ENCODE measurements at regions not wholly inside any gene's neighbourhood (a gene's known extent, or its start where the extent isn't known, plus 50 kb on each side); places are given as distances from the start of the nearest gene placed in this dataset.

DNA sequence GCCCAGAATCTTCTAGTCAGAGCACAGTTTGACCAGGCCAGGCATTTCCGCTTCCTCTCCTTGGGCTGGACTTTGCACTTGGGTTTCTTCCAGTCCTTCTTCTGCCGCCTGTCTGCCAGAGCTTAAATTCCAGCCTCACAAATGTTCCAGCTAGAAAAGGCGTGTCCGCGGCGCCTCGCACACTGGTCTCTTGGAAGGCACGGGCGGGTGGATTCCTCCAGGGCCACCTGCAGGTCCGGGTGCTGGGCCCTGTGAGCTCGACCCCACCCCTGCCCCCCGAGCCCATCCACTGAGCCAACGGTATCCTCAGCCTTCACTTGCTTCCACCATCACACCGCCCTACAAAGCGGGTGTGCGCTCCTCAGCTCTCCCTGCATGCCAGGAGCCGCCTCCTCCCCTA lies 2026.5 kb downstream of the TP53TG3F start:
- no peak overlapping the region for H3K4me3 ChIP-seq (ENCODE audit: low read depth, low read length)
- no peak for DNase-seq (ENCODE audit: low read depth)
- TF ChIP-seq, protein P1, sequence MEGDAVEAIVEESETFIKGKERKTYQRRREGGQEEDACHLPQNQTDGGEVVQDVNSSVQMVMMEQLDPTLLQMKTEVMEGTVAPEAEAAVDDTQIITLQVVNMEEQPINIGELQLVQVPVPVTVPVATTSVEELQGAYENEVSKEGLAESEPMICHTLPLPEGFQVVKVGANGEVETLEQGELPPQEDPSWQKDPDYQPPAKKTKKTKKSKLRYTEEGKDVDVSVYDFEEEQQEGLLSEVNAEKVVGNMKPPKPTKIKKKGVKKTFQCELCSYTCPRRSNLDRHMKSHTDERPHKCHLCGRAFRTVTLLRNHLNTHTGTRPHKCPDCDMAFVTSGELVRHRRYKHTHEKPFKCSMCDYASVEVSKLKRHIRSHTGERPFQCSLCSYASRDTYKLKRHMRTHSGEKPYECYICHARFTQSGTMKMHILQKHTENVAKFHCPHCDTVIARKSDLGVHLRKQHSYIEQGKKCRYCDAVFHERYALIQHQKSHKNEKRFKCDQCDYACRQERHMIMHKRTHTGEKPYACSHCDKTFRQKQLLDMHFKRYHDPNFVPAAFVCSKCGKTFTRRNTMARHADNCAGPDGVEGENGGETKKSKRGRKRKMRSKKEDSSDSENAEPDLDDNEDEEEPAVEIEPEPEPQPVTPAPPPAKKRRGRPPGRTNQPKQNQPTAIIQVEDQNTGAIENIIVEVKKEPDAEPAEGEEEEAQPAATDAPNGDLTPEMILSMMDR (conservative IDR thresholded peaks at IDR 0.05; ENCODE audit: low read depth, low read length), result no peak

DNA sequence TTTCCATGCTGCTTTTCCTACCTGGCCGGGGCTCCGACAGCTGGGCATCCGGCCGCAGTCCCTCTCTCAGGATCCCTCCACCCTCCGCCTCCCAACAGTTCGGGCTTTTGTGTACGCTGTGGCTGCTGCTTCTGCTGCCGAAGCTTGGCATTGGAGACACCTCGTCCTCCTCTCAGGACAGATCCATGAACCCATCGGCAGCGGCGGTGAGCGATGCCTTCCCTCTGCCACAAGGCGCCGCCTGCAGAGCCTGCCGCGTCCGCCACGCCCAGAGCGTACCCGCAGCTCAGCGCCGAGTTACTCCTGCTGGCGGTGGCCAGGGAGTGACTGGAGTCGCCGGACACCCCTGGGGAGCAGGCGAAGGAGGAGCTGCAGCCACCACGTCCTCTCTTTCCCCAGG lies 2032.8 kb downstream of the TP53TG3F start:
- no peak for DNase-seq (ENCODE audit: low read depth)
- TF ChIP-seq, protein P1 (conservative IDR thresholded peaks at IDR 0.05; ENCODE audit: low read depth, low read length), result no peak
- H3K4me3 ChIP-seq (ENCODE audit: low read depth, low read length), result no peak overlapping the region

DNA sequence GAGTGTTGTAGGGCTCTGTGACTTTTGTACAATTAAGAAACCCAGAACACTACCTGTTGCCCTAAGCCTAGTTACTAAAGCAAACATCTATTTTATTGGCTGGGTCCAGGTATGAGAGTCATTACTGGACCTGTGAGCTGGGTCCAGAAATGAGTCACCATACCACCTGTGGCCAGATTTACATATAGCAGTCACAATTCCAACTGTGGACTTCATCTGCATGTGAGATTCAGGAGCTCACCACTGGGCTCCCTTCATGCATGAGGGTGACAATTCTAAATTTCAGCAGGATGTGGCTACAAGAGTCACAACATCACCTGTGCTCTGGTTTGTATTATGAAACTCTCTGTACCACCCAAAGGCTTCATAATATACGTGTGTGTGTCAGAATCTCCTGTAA lies 2038.0 kb downstream of the TP53TG3F start:
- H3K4me3 ChIP-seq (ENCODE audit: low read depth, low read length), result no peak overlapping the region
- DNase-seq (ENCODE audit: low read depth), result no peak
- TF ChIP-seq, protein P1 (conservative IDR thresholded peaks at IDR 0.05; ENCODE audit: low read depth, low read length), result no peak

DNA sequence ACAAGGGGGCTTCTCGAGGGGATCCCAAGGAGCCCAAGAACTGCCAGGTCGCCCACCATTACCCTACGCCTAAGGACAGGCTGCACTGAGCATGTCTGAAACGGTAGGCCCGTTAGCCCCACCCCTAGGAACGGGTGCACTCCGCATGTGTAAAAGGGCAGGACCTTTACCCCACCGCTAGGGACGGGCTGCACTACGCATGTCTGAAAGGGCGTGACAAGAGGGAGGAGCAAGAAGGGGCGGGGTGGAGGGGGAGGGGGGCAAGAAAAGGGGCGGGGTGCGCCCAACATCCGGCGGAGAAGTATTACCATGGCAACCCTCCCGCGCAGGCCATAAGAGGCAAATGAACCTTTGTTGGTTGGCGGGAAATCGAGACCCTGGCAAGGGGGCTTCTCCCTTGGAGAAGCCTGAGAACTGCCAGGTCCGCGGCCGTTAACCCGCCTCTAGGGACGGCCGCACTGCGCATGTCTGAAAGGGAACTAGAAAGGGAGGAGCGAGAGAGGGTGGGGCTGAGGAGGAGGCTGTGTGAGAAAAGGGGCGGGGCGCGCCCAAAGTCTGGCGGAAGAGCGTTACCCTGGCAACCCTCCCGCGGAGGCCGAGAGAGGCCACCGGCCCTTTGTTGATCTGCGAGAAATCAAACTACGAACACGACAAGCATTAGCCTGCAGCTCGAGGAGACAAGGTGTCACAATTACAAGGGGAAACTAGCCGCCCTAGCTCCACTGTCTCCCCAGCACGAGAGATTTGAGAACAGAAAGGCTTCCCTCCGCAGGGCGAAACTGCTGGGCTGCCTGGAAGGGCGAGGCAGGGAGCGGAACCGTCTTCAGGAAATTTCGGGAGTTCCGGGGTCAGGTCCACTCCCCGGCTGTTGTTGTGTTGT lies 2046.8 kb downstream of the TP53TG3F start:
- TF ChIP-seq, protein P1 (conservative IDR thresholded peaks at IDR 0.05; ENCODE audit: low read depth, low read length), result no peak
- no peak for DNase-seq (ENCODE audit: low read depth)
- no peak overlapping the region for H3K4me3 ChIP-seq (ENCODE audit: low read depth, low read length)

DNA sequence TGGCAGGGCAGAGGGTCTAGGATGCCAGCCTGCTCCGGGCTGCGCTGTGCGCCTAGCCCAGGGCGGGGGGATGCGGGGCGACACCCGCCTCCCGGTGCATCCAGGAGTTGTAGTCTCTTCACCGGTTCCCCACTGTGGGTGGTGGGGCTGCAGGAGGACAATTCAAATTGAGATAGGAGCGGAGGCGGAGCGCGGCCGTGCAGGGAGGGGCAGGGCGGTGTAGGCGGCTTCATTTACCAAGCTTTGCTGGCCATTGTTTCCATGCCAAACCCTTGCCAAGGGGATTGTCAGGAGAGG lies 2047.4 kb downstream of the TP53TG3F start:
- no peak for DNase-seq (ENCODE audit: low read depth)
- TF ChIP-seq, protein P1 (conservative IDR thresholded peaks at IDR 0.05; ENCODE audit: low read depth, low read length), result no peak
- H3K4me3 ChIP-seq (ENCODE audit: low read depth, low read length), result no peak overlapping the region

DNA sequence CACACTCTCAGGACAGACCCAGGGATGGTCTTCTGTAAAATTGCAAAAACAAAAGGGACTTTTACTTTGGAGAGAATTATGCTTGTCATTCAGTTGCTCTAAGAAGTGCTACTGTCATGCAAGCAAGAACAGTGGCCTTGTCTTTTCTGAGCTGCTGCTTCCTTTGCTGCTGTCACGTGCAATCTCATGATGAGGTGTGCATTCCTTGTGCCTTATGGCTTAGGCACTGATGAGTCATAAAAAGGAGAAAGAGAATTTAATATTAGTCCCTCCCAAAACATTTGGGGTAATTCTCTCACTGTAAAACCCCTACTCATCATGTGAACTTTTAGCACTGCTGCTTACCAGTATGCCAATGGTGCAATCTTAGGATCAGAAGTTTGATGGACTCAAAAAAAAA lies 2051.3 kb downstream of the TP53TG3F start:
- no peak overlapping the region for H3K4me3 ChIP-seq (ENCODE audit: low read depth, low read length)
- TF ChIP-seq, protein P1 (conservative IDR thresholded peaks at IDR 0.05; ENCODE audit: low read depth, low read length), result no peak
- no peak for DNase-seq (ENCODE audit: low read depth)

DNA sequence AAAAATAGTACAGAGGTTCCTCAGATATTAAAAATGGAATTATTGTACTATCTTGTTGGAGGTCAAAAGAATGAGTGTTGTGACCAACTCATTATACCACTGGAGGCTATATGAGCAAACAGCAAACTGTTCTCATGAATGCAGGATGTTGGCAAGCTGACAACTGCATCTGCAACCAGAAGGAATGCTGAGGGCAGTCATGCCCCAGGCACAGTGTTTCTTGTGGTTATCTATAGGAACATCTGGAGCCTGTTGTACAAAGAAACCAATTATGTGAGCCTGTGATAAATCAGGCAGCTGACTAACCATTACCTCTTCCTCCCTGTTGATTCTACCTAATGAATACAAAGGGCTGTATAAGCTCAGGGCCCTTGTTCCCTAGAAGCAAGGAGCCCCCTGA lies 2057.1 kb downstream of the TP53TG3F start:
- H3K4me3 ChIP-seq (ENCODE audit: low read depth, low read length), result no peak overlapping the region
- no peak for DNase-seq (ENCODE audit: low read depth)
- TF ChIP-seq, protein P1 (conservative IDR thresholded peaks at IDR 0.05; ENCODE audit: low read depth, low read length), result no peak
